Caki2 (cell line): ENCODE measurements at regions not wholly inside any gene's neighbourhood (a gene's known extent, or its start where the extent isn't known, plus 50 kb on each side); places are given as distances from the start of the nearest gene placed in this dataset.
A peak's percentile ranks its signal among the peaks of the same experiment; 100 is the strongest.

Source experiments
- DNase-seq: peaks from one replicate; pipeline ENCODE4 v3.0.0-alpha.2; 2015; ENCODE audit warnings: low read depth
- in situ Hi-C: cut with HindIII; loops from 2 replicates; pipeline ENCODE4 v1.10.0; 2016; ENCODE audit warnings: low sequenced_read_pairs, low pct_unique_long_range_greater_than_20kb, mixed read lengths

DNA sequence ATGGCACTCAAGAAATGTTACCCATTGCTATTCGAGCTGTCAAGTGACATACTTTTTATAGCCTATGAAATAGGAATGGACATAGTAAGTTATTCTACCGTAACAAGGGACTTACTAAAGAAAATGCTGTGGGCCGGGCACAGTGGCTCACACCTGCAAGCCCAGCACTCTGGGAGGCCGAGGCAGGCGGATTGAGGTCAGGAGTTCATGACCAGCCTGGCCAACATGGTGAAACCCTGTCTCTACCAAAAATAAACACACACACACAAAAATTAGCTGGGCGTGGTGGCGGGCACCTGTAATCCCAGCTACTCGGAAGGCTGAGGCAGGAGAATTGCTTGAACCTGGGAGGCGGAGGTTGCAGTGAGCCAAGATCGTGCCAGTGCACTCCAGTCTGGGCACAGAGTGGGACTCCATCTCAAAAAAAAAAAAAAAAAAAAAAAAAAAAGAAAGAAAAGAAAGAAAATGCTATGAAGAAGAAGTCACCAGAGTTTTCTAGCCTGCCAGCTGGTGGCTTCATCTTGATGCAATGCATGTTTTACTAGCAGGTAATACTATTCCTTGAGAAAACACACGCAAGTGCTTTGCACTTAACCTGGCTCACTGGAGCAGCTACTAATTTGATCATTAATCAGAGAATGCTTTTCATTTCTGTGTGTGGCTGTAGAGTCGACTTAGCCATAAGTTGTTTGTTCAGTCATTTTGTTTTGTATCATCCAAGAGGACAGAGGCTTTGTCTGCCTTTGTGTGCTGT is 166.7 kb upstream of the MYL2 start:
- DNase-seq: no peak
- in situ Hi-C loops: no loop called here

DNA sequence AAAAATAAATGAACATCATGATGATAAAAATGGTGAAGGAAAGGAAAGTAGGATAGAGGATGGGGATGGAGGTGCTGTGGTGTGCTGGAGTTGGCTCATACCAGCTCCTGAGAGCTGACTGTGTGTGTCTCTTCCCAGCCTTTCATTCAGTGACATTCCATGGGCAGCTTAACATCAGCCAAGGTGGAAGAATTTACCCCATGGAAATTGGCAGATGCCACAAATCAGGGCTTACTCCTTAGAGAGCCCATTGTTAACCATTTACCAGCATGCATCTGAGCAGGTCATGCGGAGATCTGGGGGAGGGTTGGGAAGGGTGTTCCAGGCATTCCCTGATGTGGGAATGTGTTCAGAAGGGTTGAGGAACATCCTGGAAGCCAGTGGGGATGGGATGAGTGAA is 164.7 kb upstream of the MYL2 start:
- no peak for DNase-seq
- in situ Hi-C loops: no loop called here

DNA sequence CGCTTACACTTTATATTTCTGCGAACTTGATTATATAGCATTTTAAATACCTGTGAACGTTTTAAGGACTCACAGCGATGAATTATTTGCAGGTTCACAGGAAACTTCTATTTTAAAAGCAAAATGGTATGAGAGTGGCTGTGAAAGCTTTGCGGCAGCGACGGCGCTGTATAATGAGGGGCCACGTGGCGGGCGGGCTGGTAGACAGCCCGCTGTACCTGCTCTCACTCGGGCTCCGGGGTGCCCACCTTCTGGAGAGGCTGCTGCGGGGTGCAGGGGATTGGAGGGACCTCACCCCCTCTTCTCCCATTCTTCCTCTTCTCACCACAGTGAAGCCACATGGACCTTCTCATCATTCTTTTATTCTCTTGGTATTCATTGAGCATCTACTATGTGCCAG is 164.2 kb upstream of the MYL2 start:
- in situ Hi-C loops: no loop called here

DNA sequence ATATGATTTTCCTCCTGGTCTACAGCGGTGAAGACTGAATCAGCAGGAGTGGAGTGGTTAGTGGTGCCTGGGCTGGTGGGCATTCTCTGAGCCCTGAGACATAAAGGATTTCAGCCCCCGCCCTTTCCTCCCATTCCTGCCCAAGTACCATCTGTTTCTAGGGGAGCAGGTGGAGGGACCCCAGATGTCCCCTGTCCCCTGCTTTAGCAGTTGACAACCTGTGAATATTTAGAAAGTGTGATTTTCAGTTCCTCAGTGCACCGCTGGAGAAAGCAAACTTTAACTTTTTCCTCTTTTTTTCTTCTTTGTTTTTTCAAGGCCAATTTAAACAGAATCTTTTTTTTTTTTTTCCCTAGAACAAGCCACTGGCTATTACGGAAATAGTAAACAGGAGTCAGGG is 163.8 kb upstream of the MYL2 start:
- no peak for DNase-seq
- in situ Hi-C loops: no loop called here

More for the DNA sequence above, 164.2 kb upstream of the MYL2 start:
- no peak for DNase-seq

DNA sequence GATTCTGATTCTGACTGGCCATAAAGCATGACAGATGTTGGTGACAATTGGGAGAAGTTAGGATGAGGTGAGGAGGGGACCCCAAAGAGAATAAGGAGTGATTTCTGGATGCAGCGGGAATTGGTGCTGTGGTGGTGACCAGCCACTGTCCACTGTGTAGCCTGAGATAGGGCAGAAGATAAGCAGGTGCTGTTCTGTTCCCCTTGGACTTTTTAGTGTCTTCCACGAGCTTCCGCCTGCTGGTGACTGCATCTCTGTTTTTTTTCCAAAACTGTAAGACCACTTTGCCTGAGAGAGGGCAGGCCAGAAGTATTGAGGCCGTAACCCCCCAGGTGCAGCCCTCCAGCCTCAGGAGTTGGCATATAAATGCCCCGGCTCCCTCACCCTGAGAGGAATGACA is 161.2 kb upstream of the MYL2 start:
- in situ Hi-C loops: no loop called here
- no peak for DNase-seq

DNA sequence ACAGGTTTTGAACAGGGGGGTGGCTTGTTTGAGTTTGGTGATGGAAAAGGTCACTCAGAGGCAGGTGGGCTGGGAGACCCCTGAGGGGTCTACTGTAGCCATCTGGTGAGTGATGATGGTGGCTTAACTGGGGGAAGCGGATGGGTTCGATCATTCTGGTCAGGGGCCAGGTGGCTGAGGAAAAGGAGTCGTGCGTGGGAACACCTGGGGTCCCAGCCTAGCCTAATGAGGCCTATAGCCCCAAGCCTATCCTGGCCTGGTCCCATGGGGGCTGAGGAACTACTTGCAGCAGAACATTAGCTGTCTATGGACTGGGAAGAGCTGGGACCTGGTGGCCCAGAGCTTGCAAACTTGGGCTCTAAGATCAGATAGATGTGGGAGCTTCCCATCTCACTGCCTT is 158.4 kb upstream of the MYL2 start:
- in situ Hi-C loops: no loop called here
- no peak for DNase-seq

DNA sequence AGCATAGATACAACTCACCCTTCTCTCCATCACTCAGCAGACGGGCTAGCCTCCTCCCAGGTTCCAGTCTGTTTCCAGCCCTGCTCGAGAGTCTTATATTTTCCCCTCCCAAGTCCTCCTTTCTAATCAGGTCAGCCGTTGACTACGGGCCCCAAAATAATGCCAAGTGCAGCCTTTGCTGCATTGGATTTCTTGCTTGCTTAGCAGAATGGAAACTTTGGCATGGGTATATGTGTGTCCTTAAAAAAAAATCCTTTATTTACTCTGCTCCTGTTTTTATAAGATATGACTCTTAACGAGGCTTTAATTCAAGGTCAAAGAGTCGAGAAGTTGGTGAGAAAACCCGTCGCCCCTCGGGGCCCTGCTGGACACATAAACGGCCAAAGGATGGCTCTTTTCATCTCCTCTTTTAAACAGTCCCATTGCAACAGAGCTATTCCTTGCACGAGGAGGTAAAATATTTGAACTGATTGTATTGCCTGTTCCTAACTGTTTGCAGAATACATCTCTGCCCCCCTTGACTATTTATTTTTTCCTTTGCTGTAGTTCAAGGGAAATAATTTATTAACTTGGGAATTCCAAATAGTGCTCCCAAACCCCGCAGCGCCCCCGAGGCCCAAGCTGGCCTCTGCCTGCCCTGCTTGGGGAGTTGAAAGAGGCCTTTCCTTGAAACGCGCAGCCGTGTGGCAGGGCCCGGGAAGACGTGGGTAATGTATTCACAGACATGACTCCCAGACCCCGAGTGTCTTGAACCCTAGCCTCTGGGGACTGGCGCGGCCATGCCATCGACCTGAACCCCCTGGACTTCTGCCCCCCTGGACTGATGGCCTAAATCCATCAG is 156.5 kb upstream of the MYL2 start:
- DNase-seq: no peak

DNA sequence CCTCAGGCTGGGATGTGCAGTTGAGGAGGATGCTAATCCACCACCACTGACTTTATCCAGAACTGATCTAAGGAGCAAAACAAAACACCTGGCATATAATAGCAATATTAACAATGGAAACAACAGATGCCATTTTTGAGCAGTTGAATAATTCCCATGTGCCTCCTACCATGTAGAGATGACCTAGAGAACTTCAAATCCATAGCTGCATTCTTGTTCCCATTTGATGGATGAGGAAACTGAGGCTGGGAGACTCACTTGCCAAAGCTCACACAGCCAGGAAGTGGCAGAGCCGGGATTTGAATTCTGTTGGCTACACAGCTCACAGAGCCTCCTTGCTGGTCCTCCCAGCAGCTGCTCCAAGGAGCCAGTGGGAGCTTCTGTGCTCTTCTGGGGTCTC is 155.8 kb upstream of the MYL2 start:
- DNase-seq: no peak
- in situ Hi-C loops: no loop called here

More for the DNA sequence above, 156.5 kb upstream of the MYL2 start:
- in situ Hi-C loops: no loop called here

DNA sequence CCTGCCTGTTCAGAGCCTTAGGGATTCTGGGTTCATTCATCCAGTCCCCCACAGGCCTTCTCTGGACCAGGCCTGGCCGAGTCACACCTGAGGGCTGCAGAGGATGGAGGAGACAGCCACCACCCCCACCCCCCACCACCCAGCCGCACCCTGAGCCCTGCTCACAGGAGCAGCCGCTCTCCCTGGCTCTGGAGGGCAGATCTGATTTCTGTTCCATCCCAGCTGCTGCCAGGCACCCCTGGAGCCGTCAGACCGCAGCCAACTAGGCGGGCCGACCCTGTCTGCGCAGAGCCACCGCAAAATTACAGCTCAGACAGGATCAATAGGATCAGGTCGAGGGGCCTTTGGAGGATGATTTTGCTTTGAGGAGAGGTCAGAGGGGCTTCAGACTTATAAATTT is 154.6 kb upstream of the MYL2 start:
- DNase-seq: no peak
- in situ Hi-C loops: no loop called here

DNA sequence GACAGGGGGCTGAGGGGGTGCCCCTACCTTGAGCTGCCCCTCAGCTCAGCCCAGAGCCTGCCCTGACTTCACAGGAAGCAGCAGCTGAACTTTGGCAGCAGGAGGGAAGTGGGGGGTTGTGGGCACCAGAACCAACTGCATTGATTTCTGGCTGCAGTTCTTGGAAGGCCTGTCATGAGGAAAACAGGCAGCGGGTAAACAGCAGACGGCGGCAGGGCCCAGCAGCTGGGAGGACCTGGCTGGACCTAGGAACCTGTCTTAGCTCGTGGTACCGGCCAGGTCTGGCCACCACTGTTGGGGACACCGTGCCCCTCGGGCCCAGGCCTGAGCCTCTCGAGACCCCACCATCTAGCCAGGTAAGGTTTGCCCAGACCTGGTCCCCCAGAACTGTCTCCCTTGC is 154.2 kb upstream of the MYL2 start:
- no peak for DNase-seq
- in situ Hi-C loops: no loop called here

DNA sequence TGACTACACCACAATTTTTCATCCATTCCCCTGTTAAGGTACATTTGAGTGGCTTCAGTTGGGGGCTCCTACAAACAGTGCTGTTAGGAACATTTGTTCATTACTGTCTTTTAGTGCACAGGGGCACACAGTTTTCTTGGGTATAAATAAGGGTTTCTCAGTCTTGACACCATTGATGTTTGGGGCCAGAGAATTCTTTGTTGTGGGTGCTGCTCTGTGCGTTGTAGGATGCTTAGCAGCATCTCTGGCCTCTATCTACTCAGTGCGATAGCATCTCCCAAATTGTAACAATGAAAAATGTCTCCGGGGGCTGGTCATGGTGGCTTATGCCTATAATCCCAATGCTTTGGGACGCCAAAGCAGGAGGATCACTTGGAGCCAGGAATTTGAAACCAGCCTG is 153.0 kb upstream of the MYL2 start:
- in situ Hi-C loops: no loop called here
- DNase-seq: no peak

DNA sequence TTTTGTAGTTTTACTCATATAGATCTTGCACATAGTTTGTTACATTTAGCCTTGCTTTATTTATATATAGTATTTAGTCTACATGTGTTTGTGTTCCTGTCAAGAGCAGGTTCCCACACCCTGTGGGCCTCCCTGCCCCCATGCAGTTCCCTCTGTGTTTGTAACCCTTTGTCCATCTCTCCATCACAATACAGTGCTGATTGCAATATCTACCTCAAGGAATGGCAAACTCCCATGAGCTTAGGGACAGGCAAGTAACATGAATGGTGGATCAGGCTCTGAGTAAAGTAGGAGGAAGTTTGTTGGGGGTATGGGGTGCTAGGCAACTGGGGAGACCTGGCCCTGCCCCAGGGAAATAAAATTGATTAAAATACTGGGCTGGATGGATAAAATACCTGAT is 151.9 kb upstream of the MYL2 start:
- in situ Hi-C loops: no loop called here

DNA sequence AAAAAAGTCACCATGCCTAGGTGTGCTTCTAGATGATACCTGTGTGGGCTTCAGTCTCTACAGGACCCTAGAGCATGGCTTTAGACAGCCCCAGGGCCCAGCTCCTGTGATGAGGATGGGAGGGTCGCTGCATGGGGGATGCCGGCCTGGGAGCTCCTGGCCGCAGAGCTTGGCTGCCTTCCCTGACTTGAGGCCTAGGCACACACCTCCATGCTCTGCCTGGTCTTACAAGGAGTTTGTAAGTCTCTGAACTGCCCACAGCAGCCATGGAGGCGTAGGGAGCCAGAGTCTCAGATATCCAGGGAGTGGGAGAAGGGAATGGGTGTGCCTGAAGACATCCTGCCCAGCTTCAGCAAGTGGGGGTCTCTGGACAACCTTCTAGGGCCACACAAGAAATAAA is 149.5 kb upstream of the MYL2 start:
- no peak for DNase-seq
- in situ Hi-C loops: no loop called here

More for the DNA sequence above, 151.9 kb upstream of the MYL2 start:
- DNase-seq: no peak

DNA sequence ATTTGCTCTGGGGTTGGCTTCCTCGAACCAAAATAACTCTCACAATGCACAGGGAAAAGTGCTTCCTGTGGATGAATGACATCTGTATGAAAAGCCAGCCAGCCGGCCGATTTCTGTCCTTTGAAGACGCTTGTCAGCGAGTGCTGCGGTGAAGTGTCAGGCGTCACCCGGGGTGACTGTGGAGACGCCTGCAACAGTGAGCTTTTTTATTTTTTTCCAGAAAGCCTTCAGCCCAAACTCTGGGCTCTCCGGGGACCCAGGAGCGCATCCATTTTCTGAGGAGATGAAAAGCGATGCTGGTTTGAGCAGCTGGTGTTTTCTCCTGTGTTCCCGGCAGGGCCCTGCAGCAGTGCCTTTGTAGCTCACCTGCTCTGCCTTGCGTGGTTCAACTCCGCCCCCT is 147.9 kb upstream of the MYL2 start:
- in situ Hi-C loops: no loop called here
- no peak for DNase-seq

DNA sequence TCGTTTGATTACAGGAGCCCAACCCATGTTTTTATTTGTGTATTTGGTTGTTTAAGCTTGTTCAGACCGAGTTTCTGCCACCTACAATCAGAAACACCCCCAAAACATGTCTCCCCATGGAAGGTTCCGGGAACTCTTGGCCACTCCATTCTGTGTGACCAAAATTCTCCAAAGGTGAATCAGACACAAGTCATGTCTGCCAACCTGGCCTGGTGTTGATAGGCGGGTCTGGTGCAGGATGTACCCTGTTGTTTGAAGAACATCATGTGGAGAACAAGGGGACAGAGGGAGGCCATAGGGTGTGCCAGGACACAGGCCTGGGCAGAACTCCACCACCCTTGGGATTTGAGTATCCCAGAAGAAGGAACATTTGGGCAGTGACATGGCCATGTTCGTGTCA is 147.1 kb upstream of the MYL2 start:
- no peak for DNase-seq
- in situ Hi-C loops: no loop called here

DNA sequence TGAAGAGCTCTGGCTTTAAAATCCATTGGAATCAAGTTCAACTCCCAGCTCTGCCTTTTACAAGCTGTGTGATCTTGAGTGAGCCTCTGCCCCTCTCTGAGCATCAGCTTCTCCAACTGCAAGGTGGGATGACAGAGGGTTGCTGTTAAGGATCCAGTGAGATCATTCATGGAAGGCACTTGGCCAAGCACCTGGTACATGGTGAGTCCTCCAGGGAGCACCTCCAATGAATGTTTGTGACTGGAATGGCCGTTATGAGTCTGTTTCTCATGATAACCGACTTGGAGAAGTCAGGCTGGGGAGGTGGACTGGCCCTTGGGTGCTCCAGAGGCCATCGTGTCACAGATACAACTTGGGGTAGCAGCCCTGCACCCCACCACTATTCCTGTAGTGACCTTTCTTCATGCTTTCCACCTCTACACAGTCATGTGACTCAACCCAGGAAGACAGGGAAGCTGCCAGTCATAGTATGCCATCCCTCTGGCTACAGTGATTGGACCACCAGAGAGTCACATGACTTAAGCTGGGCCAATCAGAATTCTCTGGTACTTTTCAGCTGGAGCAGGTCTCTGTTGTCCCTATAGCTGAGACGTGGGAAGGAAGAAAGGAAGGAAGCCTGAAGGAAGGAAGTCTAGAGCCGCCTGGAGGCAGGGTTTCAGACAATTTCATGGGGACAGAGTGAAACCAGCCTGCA is 146.5 kb upstream of the MYL2 start:
- DNase-seq: peak; percentile 0
- in situ Hi-C loops: no loop called here

DNA sequence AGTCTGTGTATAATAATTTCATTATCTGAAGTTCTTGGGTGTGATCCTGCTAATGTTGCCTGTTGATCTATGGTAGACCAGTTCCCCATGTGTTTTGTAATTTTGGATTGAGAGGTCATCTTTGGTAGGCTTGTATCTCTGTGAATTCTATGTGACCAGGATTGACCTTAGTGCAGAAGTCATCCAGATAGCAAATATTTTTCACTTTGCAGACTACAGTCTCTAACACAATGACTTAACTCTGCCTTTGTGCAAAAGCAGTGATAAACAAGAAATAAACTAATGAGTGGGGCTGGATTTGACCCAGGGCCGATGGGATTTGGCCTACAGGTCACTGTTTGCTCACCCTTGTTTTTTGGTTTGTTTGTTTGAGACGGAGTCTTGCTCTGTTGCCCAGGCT is 144.6 kb upstream of the MYL2 start:
- no peak for DNase-seq
- in situ Hi-C loops: no loop called here

DNA sequence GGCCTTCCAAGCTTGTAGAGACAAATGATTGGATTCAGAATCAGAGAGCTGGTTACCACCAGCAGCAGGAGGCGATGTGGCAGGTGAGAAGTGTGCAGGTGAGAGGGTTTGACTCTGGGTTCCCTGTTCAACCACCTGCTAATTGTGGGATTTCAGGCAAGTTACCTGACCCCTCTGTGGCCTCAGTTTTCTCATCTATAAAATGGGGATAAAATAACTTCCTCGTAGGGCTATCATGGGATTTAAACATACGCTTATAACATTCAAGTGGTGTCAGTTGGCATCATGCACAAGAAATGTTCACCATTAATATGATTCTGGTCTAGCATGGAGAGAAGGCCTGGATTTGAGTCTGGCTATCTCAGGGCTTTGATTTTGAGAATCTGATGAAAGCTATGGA is 143.8 kb upstream of the MYL2 start:
- in situ Hi-C loops: no loop called here
- DNase-seq: no peak

DNA sequence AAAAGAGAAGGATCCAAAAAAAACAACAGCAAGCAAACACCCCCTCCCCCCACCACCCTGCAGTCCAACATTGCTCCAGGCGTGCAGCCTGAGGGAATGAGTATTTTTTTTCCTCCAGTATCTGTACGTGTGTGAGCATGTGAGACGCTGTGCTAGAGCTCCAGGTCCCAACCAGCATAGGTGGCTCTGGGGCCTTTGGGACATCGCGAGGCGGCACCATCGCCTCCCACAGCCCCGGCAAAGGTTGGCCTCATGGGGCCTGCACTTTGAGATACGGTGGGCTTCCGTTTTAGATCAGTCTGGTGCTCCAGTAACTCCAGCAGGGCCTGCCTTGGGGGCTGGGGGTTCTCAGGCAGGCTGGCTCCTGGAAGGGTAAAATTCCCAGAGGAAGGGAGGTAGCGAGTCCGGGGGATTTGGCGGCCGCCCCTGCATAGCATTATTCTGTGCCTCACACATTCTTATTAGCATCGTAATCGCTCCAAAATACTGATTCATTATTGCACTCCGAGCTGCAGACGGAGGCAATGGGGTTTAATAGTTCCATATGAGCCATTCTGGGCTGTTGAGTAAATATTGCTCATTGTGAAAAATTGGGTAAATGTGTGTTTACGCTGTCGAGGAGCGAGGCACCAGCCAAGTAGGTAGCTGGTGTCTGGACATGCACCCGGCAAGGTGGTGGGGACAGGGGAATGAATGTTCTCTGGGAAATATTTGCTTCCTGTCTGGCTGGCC is 143.1 kb upstream of the MYL2 start:
- no peak for DNase-seq
- in situ Hi-C loops: no loop called here
